Natural killer cell (primary cell): ENCODE measurements at regions not wholly inside any gene's neighbourhood (a gene's known extent, or its start where the extent isn't known, plus 50 kb on each side); places are given as distances from the start of the nearest gene placed in this dataset.

Experiments
- ATAC-seq, 3 donors: fragments of 150-1000 bp in 2 of 3; fragments of 200-7000 bp in 1 of 3; cut with Tn5 transposase; 1 replicate in 1 of 3; 2 replicates in 2 of 3; pipeline ENCODE4 v1.10.0; 2021; ENCODE audit warnings: mild to moderate bottlenecking in 2 of 3, moderate library complexity in 2 of 3
- DNase-seq, 2 donors: peaks; one replicate each; pipeline versions ENCODE4 v3.0.0 to v3.0.0-alpha.2; 2013 to 2021; ENCODE audit warnings: mixed read lengths in 1 of 2
- H3K27ac ChIP-seq: one replicate; pipeline ENCODE4 v1.5.1; 2013; ENCODE audit warnings: mild to moderate bottlenecking, low read length
- H3K27me3 ChIP-seq: one replicate; pipeline ENCODE4 v1.6.1; 2013; ENCODE audit warnings: low read length; ENCODE audit not compliant: control insufficient read depth, insufficient read depth
- H3K36me3 ChIP-seq: one replicate; pipeline ENCODE4 v1.6.1; 2013; ENCODE audit warnings: low read length; ENCODE audit not compliant: control insufficient read depth, insufficient read depth
- H3K4me1 ChIP-seq: one replicate; pipeline ENCODE4 v1.6.1; 2013; ENCODE audit warnings: low read length; ENCODE audit not compliant: control insufficient read depth, insufficient read depth
- H3K4me3 ChIP-seq: one replicate; pipeline ENCODE4 v1.5.1; 2013; ENCODE audit warnings: low read length
- H3K9me3 ChIP-seq: one replicate; pipeline ENCODE4 v1.6.1; 2013; ENCODE audit warnings: low read length; ENCODE audit not compliant: control insufficient read depth, insufficient read depth
- H3K27ac Mint-ChIP-seq, 2 donors: one replicate each; pipeline ENCODE4 v1.8.0; 2022; ENCODE audit warnings: mild to moderate bottlenecking in 2 of 2, mixed read lengths in 2 of 2, moderate library complexity in 1 of 2
- H3K27me3 Mint-ChIP-seq, 2 donors: one replicate each; pipeline ENCODE4 v1.8.0; 2022; ENCODE audit warnings: low read depth in 2 of 2, mixed read lengths in 2 of 2
- H3K36me3 Mint-ChIP-seq: one replicate; pipeline ENCODE4 v1.8.0; 2022; ENCODE audit warnings: mixed read lengths
- H3K4me1 Mint-ChIP-seq, 2 donors: one replicate each; pipeline ENCODE4 v1.8.0; 2022; ENCODE audit warnings: mixed read lengths in 2 of 2
- H3K4me3 Mint-ChIP-seq: one replicate; pipeline ENCODE4 v1.8.0; 2022; ENCODE audit warnings: mild to moderate bottlenecking, moderate library complexity, mixed read lengths
- H3K9me3 Mint-ChIP-seq, 2 donors: one replicate each; pipeline ENCODE4 v1.8.0; 2022; ENCODE audit warnings: mixed read lengths in 2 of 2
- WGBS: methylation state at CpG from one replicate; pipeline ENCODE4 v1.1.7; 2013; ENCODE audit warnings: missing lambda C conversion rate; ENCODE audit not compliant: insufficient coverage; 5-methylcytosine and 5-hydroxymethylcytosine counted together
- intact Hi-C: fragments of 100-400 bp; cut with micrococcal nuclease; formaldehyde crosslinking; loops from one replicate; pipeline ENCODE4 v1.14.2; 2022
- TF ChIP-seq, protein P1 (sequence below): fragments of 200-600 bp; IDR thresholded peaks from one replicate; pipeline ENCODE4 v1.8.0; 2022; ENCODE audit warnings: antibody characterized with exemption

DNA sequence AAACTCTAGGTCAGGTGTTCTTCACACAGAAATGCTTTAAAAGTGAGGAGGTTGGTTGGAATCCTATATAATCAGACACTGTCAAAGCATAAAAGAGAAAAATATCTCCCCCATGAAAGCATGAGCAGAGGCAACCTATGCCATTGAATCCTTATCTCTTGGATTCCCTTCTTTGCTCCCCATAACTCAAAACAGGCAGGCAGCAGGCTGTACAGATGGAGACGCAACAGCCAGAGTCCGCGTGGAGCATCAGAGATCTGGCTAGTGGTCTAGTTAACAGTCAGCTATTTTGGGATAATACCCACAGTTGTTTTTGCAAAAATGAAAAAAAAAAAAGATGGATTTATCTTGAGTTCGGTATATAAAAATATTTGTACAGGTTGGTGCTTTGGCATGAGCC, 490.0 kb upstream of the TENM3 start:
- Mint-ChIP-seq H3K9me3 (peaks cover 0 to 10% of the 10 kb centered on the region in 2 donors), H3K4me3 (no peak overlapping the region), H3K36me3 (no peaks in the 10 kb centered on the region), H3K27ac (no peak overlapping the region), H3K4me1 (no peaks in the 10 kb centered on the region), H3K27me3 (no peaks in the 10 kb centered on the region)
- no peaks in the 10 kb centered on the region for H3K27me3 ChIP-seq
- TF ChIP-seq, protein P1, sequence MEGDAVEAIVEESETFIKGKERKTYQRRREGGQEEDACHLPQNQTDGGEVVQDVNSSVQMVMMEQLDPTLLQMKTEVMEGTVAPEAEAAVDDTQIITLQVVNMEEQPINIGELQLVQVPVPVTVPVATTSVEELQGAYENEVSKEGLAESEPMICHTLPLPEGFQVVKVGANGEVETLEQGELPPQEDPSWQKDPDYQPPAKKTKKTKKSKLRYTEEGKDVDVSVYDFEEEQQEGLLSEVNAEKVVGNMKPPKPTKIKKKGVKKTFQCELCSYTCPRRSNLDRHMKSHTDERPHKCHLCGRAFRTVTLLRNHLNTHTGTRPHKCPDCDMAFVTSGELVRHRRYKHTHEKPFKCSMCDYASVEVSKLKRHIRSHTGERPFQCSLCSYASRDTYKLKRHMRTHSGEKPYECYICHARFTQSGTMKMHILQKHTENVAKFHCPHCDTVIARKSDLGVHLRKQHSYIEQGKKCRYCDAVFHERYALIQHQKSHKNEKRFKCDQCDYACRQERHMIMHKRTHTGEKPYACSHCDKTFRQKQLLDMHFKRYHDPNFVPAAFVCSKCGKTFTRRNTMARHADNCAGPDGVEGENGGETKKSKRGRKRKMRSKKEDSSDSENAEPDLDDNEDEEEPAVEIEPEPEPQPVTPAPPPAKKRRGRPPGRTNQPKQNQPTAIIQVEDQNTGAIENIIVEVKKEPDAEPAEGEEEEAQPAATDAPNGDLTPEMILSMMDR = no peak
- H3K36me3 ChIP-seq = no peaks in the 10 kb centered on the region
- ATAC-seq = no peak
- DNase-seq = no peak
- 90% methylated on average over 3 of the region's 4 CpGs for WGBS
- H3K9me3 ChIP-seq = no peaks in the 10 kb centered on the region
- no peak overlapping the region for H3K27ac ChIP-seq
- H3K4me1 ChIP-seq = no peaks in the 10 kb centered on the region
- intact Hi-C loops = no loop called here
- no peak overlapping the region for H3K4me3 ChIP-seq

DNA sequence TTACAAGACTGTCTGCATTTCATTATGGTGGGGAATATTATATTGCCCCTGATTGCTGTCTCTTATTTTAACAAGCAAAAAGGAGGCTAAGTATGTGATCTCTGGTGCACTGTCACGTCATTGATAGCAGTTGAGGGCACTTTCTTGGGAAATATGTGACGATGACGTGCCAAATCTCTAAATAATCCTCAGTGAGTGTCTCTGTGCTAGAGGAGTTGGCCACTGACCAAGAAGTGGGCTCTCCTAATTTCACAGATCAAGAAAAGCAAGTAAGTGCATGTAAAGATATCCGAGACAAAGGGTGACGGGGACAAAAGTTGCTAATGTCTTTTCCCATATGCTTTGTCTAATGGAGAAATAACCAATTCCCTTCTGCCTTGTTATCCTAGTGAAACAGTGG, 487.4 kb upstream of the TENM3 start:
- ATAC-seq = no peak
- no peak overlapping the region for H3K4me3 ChIP-seq
- DNase-seq = no peak
- no peak overlapping the region for H3K27ac ChIP-seq
- H3K4me1 ChIP-seq = no peaks in the 10 kb centered on the region
- Mint-ChIP-seq H3K27ac (no peak overlapping the region), H3K4me3 (no peak overlapping the region), H3K9me3 (peaks cover 0 to 14% of the 10 kb centered on the region in 2 donors), H3K36me3 (no peaks in the 10 kb centered on the region), H3K4me1 (no peaks in the 10 kb centered on the region), H3K27me3 (no peaks in the 10 kb centered on the region)
- TF ChIP-seq, protein P1 = no peak
- intact Hi-C loops = no loop called here
- no peaks in the 10 kb centered on the region for H3K27me3 ChIP-seq
- 77% methylated on average over 5 of the region's 5 CpGs for WGBS
- H3K36me3 ChIP-seq = no peaks in the 10 kb centered on the region
- H3K9me3 ChIP-seq = no peaks in the 10 kb centered on the region

DNA sequence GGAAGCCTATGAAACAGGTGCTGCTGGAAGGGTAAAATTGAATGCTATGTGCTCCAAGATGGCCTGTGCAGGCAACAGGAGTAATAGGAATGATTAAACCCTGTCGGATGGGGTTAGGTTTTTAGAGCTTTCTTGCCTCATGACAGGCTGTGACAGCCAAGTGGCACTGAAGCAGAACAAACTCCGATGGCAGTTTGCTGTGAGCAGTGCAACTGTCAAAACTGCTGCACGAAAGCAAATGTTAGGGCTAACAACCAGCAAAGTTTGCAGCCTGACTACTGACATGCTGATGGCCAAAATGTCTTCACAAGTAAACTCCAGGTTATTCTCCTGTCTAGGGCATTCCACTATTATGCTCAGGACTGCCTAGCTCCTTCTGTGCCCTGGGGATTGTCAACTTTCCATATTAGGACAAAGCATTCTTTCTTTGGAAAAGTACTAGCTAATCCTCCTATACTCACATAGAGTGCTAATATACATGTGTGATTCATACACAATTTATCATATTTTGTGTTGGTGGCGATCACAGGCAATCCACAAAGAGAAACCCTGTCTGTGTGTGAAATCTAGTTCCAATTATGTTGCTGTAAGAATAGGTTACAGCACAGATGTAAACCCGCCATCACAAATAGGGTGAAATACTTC, 486.6 kb upstream of the TENM3 start:
- no peaks in the 10 kb centered on the region for H3K4me1 Mint-ChIP-seq
- no peaks in the 10 kb centered on the region for H3K4me1 ChIP-seq
- DNase-seq (no peak), ATAC-seq (no peak)
- no peak overlapping the region for H3K27ac ChIP-seq
- intact Hi-C loops = no loop called here
- peaks cover 0 to 15% of the 10 kb centered on the region in 2 donors for H3K9me3 Mint-ChIP-seq
- no peak overlapping the region for H3K27ac Mint-ChIP-seq
- H3K27me3 ChIP-seq = no peaks in the 10 kb centered on the region
- WGBS = 78% methylated on average over 5 of the region's 5 CpGs
- H3K4me3 ChIP-seq = no peak overlapping the region
- H3K36me3 ChIP-seq = no peaks in the 10 kb centered on the region
- H3K4me3 Mint-ChIP-seq = no peak overlapping the region
- TF ChIP-seq, protein P1 = no peak
- no peaks in the 10 kb centered on the region for H3K36me3 Mint-ChIP-seq
- H3K9me3 ChIP-seq = no peaks in the 10 kb centered on the region
- H3K27me3 Mint-ChIP-seq = no peaks in the 10 kb centered on the region

DNA sequence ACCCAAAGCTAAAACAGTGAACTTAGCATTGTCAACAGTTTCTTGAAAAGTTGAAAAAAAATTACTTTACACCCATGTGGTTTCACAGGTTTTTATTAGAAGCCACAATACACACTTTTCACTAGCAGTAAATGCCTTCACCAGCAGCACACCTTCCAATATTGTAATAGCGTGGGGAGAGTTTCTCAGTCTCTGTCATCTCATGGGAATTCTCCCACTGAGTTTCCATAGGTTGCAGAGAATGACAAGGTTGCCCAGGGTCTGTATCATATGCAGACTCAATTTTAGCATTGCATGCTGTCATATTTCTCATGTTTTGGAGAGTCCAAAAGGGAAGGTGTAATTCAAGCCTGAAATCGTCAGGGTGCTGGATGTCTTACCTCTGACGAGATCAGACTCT, 486.1 kb upstream of the TENM3 start:
- Histone ChIP-seq H3K27ac (no peak overlapping the region), H3K27me3 (no peaks in the 10 kb centered on the region), H3K4me1 (no peaks in the 10 kb centered on the region), H3K36me3 (no peaks in the 10 kb centered on the region), H3K9me3 (no peaks in the 10 kb centered on the region), H3K4me3 (no peak overlapping the region)
- no peak overlapping the region for H3K4me3 Mint-ChIP-seq
- DNase-seq = no peak
- H3K27ac Mint-ChIP-seq = no peak overlapping the region
- WGBS = 75% methylated on average over 3 of the region's 3 CpGs
- H3K27me3 Mint-ChIP-seq = no peaks in the 10 kb centered on the region
- H3K36me3 Mint-ChIP-seq = no peaks in the 10 kb centered on the region
- TF ChIP-seq, protein P1 = no peak
- intact Hi-C loops = no loop called here
- H3K4me1 Mint-ChIP-seq = no peaks in the 10 kb centered on the region
- ATAC-seq = no peak
- peaks cover 0 to 15% of the 10 kb centered on the region in 2 donors for H3K9me3 Mint-ChIP-seq
